ENCODE measurements at regions not wholly inside any gene's neighbourhood (a gene's known extent, or its start where the extent isn't known, plus 50 kb on each side); places are given as distances from the start of the nearest gene placed in this dataset.
"Not testable (repeated sequence)": the region's sequence is repeated elsewhere in the genome, so short reads cannot be mapped to it uniquely, and the experiment has no call there.

DNA sequence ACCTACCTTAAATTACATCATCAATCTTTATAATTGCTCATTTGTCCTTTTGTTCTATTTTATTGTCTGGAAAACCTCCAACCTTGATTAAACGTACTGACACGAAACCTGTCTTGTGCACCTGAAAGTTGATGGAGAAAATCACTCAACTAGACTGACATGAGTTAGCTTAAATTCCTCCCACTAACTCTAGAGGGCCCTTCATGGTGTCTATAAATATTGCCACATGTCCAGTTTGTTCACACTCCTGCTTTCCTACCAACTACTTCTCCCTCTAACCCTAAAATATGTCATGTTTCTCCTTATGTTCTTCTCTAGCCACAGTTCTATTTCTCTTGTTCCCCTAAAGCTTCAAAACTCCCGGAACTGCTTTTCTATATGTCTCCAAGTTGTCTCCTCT is 59.8 kb upstream of the SGO1 start:
- POLR2A ChIA-PET (ENCODE audit: low non-redundant PET): no interaction called here
- no TSS peak for BruUV-seq (replicated peaks)
- H3K4me3 ChIP-seq (ENCODE audit: low read depth, low read length, poor library complexity, severe bottlenecking): no peak overlapping the region
- TF ChIP-seq EZH2 (IDR thresholded peaks at IDR 0.05; ENCODE audit: borderline replicate concordance, low read depth, low read length, poor library complexity, severe bottlenecking): no peak
- TF ChIP-seq, protein P1, sequence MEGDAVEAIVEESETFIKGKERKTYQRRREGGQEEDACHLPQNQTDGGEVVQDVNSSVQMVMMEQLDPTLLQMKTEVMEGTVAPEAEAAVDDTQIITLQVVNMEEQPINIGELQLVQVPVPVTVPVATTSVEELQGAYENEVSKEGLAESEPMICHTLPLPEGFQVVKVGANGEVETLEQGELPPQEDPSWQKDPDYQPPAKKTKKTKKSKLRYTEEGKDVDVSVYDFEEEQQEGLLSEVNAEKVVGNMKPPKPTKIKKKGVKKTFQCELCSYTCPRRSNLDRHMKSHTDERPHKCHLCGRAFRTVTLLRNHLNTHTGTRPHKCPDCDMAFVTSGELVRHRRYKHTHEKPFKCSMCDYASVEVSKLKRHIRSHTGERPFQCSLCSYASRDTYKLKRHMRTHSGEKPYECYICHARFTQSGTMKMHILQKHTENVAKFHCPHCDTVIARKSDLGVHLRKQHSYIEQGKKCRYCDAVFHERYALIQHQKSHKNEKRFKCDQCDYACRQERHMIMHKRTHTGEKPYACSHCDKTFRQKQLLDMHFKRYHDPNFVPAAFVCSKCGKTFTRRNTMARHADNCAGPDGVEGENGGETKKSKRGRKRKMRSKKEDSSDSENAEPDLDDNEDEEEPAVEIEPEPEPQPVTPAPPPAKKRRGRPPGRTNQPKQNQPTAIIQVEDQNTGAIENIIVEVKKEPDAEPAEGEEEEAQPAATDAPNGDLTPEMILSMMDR (conservative IDR thresholded peaks at IDR 0.05; ENCODE audit: low read depth, low read length): no peak
- H3K27me3 ChIP-seq (replicated peaks; ENCODE audit: insufficient read depth, low read depth, low read length, poor library complexity): no peaks in the 10 kb centered on the region
- no peaks in the 10 kb centered on the region for H3K36me3 ChIP-seq (ENCODE audit: insufficient read depth, low read length, poor library complexity, severe bottlenecking)
- no peak overlapping the region for H3K27ac ChIP-seq (ENCODE audit: low read depth, low read length, poor library complexity, severe bottlenecking)
- intact Hi-C loops (cut with micrococcal nuclease; ENCODE audit: unreplicated experiment): no loop called here
- CTCF ChIA-PET: no interaction called here
- no peaks in the 10 kb centered on the region for H3K4me1 ChIP-seq (ENCODE audit: insufficient read depth, low read length, poor library complexity, severe bottlenecking)
- H3K9me3 ChIP-seq (ENCODE audit: low read depth, low read length, poor library complexity, severe bottlenecking): no peaks in the 10 kb centered on the region
- DNase-seq (ENCODE audit: low spot score): no peak

DNA sequence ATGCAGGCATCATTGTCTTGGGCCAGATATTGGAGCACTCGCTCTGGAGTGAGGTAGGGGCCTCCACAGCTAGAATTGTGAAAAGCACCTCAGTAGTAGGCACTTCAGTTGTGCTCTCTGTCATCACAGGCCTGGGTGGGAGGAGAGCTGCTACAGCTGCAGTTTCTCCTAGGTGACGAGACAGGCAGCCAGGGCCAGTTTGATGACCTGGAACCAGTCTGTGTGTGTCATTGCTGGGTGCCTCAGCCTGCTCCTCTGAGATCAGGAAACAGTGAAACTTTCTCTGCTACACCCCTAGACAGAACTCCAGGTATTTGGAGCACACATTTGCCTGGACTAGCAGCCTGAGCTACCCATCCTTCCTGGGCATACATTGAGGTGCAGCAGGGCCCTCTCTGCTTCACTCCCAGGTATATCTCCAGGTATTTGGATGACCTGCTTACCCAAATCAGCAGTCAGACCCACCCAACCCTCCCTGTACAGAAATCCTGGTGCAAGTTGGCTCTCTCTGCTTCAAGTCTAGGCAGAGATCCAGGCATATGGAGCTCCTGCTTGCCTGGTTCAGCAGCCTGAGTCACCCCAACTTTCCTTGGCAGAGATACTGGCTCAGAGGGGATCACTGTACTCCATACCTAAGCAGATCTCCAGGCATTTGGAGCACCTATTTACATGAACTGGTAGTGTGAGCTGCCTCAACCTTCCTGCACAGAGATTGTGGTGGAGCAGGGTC is 54.3 kb upstream of the SGO1 start:
- H3K27me3 ChIP-seq (replicated peaks; ENCODE audit: insufficient read depth, low read depth, low read length, poor library complexity): no peaks in the 10 kb centered on the region
- H3K36me3 ChIP-seq (ENCODE audit: insufficient read depth, low read length, poor library complexity, severe bottlenecking): no peaks in the 10 kb centered on the region
- no peak for TF ChIP-seq EZH2 (IDR thresholded peaks at IDR 0.05; ENCODE audit: borderline replicate concordance, low read depth, low read length, poor library complexity, severe bottlenecking)
- no TSS peak for BruUV-seq (replicated peaks)
- intact Hi-C loops (cut with micrococcal nuclease; ENCODE audit: unreplicated experiment): no loop called here
- POLR2A ChIA-PET (ENCODE audit: low non-redundant PET): no interaction called here
- no peak for DNase-seq (ENCODE audit: low spot score)
- CTCF ChIA-PET: no interaction called here
- H3K27ac ChIP-seq (ENCODE audit: low read depth, low read length, poor library complexity, severe bottlenecking): no peak overlapping the region
- no peaks in the 10 kb centered on the region for H3K4me1 ChIP-seq (ENCODE audit: insufficient read depth, low read length, poor library complexity, severe bottlenecking)
- H3K9me3 ChIP-seq (ENCODE audit: low read depth, low read length, poor library complexity, severe bottlenecking): no peaks in the 10 kb centered on the region
- no peak overlapping the region for H3K4me3 ChIP-seq (ENCODE audit: low read depth, low read length, poor library complexity, severe bottlenecking)

DNA sequence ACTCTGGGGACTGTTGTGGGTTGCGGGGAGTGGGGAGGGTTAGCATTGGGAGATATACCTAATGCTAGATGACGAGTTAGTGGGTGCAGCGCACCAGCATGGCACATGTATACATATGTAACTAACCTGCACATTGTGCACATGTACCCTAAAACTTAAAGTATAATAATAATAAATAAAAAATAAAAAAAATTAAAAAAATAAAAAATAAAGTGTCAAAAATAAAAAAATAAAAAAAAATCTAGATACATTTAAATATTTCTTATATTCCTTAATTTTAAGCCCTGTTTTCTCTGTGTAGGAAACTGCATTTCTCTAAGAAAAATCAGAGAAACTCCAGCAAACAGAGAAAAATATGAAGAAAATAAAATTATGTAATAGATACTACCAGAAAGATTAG is 52.2 kb upstream of the SGO1 start:
- POLR2A ChIA-PET (ENCODE audit: low non-redundant PET); BruUV-seq (replicated peaks); H3K27ac ChIP-seq (ENCODE audit: low read depth, low read length, poor library complexity, severe bottlenecking); H3K4me1 ChIP-seq (ENCODE audit: insufficient read depth, low read length, poor library complexity, severe bottlenecking); intact Hi-C loops (cut with micrococcal nuclease; ENCODE audit: unreplicated experiment); H3K36me3 ChIP-seq (ENCODE audit: insufficient read depth, low read length, poor library complexity, severe bottlenecking); H3K4me3 ChIP-seq (ENCODE audit: low read depth, low read length, poor library complexity, severe bottlenecking); H3K27me3 ChIP-seq (replicated peaks; ENCODE audit: insufficient read depth, low read depth, low read length, poor library complexity); H3K9me3 ChIP-seq (ENCODE audit: low read depth, low read length, poor library complexity, severe bottlenecking); CTCF ChIA-PET; DNase-seq (ENCODE audit: low spot score): not testable (repeated sequence)

DNA sequence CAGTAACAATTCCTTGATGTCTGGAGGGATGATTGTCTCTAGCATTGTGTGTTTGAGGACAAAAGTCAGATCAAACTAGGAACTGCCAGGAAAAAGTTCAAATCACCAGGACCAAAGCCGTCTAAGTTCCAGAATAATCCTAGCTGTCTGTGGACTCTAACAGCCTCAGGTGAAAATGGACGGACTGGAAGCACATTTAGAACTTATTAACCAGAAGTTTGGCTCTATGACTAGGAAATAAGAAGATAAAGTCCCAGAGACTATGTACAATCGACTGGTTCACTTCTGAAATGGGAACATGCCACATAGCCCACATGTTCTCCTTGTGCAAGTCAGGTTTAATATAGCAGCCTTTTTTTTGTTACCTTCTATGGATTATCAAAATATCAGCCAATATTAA is 50.6 kb upstream of the SGO1 start:
- TF ChIP-seq, protein P1 (conservative IDR thresholded peaks at IDR 0.05; ENCODE audit: low read depth, low read length): no peak
- no peak for TF ChIP-seq EZH2 (IDR thresholded peaks at IDR 0.05; ENCODE audit: borderline replicate concordance, low read depth, low read length, poor library complexity, severe bottlenecking)
- intact Hi-C loops (cut with micrococcal nuclease; ENCODE audit: unreplicated experiment): no loop called here
- ChIA-PET CTCF (no interaction called here), POLR2A (ENCODE audit: low non-redundant PET) (interaction anchor here (0.6 kb wide), 1 partner anchor 259 kb away, joined by 3 read pairs; no protein-coding TSS in a partner anchor)
- H3K4me3 ChIP-seq (ENCODE audit: low read depth, low read length, poor library complexity, severe bottlenecking): no peak overlapping the region
- H3K27me3 ChIP-seq (replicated peaks; ENCODE audit: insufficient read depth, low read depth, low read length, poor library complexity): peaks cover 2% of the 10 kb centered on the region
- no TSS peak for BruUV-seq (replicated peaks)
- H3K9me3 ChIP-seq (ENCODE audit: low read depth, low read length, poor library complexity, severe bottlenecking): no peaks in the 10 kb centered on the region
- no peak overlapping the region for H3K27ac ChIP-seq (ENCODE audit: low read depth, low read length, poor library complexity, severe bottlenecking)
- H3K4me1 ChIP-seq (ENCODE audit: insufficient read depth, low read length, poor library complexity, severe bottlenecking): no peaks in the 10 kb centered on the region
- no peak for DNase-seq (ENCODE audit: low spot score)
- H3K36me3 ChIP-seq (ENCODE audit: insufficient read depth, low read length, poor library complexity, severe bottlenecking): no peaks in the 10 kb centered on the region

Data from A673 (cell line).